Naive thymus-derived CD4-positive, alpha-beta T cell (primary cell): ENCODE measurements at regions not wholly inside any gene's neighbourhood (a gene's known extent, or its start where the extent isn't known, plus 50 kb on each side); places are given as distances from the start of the nearest gene placed in this dataset.

ENCODE experiments used
- ATAC-seq: fragments of 150-1000 bp; cut with Tn5 transposase; 2 replicates; pipeline ENCODE4 v1.10.0; 2021; ENCODE audit warnings: mild to moderate bottlenecking, moderate library complexity
- CTCF ChIA-PET: fragments of 350-600 bp; sonication (Branson Sonifier 250); formaldehyde crosslinking; loops from one replicate; lab custom pipeline; 2021; ENCODE audit warnings: antibody characterized with exemption; lab: Charles Lee
- POLR2A ChIA-PET: fragments of 350-600 bp; sonication (Branson Sonifier 250); formaldehyde crosslinking; loops from one replicate; lab custom pipeline; 2021; ENCODE audit warnings: antibody characterized with exemption, inconsistent platforms; lab: Charles Lee
- DNase-seq, 9 donors: peaks; one replicate each; pipeline versions ENCODE4 v3.0.0 to v3.0.0-alpha.2; 2020 to 2022; ENCODE audit warnings: mixed read lengths in 1 of 9
- H3K27ac ChIP-seq: one replicate; pipeline ENCODE4 v1.7.0; 2013; ENCODE audit warnings: mild to moderate bottlenecking, low read depth, low read length, moderate library complexity
- H3K27me3 ChIP-seq, 2 donors: one replicate each; pipeline ENCODE4 v1.7.0; 2013; ENCODE audit warnings: low read length in 2 of 2, mild to moderate bottlenecking in 2 of 2, moderate library complexity in 2 of 2; ENCODE audit not compliant: control insufficient read depth in 2 of 2, insufficient read depth in 2 of 2
- H3K36me3 ChIP-seq, 3 experiments: 1 replicate in 2 of 3; 2 replicates in 1 of 3; pipeline ENCODE4 v1.7.0; 2013; ENCODE audit warnings: low read length in 3 of 3, mild to moderate bottlenecking in 3 of 3, moderate library complexity in 1 of 3; ENCODE audit not compliant: insufficient read depth in 3 of 3, control insufficient read depth in 2 of 3
- H3K4me1 ChIP-seq, 2 donors: one replicate each; pipeline ENCODE4 v1.7.0; 2013; ENCODE audit warnings: low read length in 2 of 2, mild to moderate bottlenecking in 2 of 2, moderate library complexity in 1 of 2; ENCODE audit not compliant: control insufficient read depth in 2 of 2, insufficient read depth in 2 of 2
- H3K4me3 ChIP-seq: 2 replicates; pipeline ENCODE4 v1.7.0; 2013; ENCODE audit warnings: mild to moderate bottlenecking, low read length
- H3K9me3 ChIP-seq, 3 experiments: 1 replicate in 2 of 3; 2 replicates in 1 of 3; pipeline ENCODE4 v1.7.0; 2013; ENCODE audit warnings: low read length in 3 of 3; ENCODE audit not compliant: control insufficient read depth in 2 of 3
- H3K27ac Mint-ChIP-seq, 9 donors: one replicate each; pipeline ENCODE4 v1.8.0; 2020 to 2022; ENCODE audit warnings: mixed read lengths in 9 of 9, mild to moderate bottlenecking in 8 of 9, moderate library complexity in 5 of 9, inconsistent platforms in 2 of 9
- H3K27me3 Mint-ChIP-seq, 5 donors: one replicate each; pipeline ENCODE4 v1.8.0; 2021 to 2022; ENCODE audit warnings: mixed read lengths in 5 of 5, mild to moderate bottlenecking in 1 of 5
- H3K36me3 Mint-ChIP-seq, 5 donors: one replicate each; pipeline ENCODE4 v1.8.0; 2020 to 2022; ENCODE audit warnings: mixed read lengths in 5 of 5, mild to moderate bottlenecking in 3 of 5, inconsistent platforms in 1 of 5
- H3K4me1 Mint-ChIP-seq, 7 donors: one replicate each; pipeline ENCODE4 v1.8.0; 2020 to 2022; ENCODE audit warnings: mixed read lengths in 7 of 7, mild to moderate bottlenecking in 3 of 7, inconsistent platforms in 1 of 7
- H3K4me3 Mint-ChIP-seq, 10 donors: one replicate each; pipeline ENCODE4 v1.8.0; 2020 to 2022; ENCODE audit warnings: mild to moderate bottlenecking in 10 of 10, mixed read lengths in 10 of 10, moderate library complexity in 6 of 10, inconsistent platforms in 2 of 10
- H3K9me3 Mint-ChIP-seq, 11 donors: one replicate each; pipeline ENCODE4 v1.8.0; 2020 to 2022; ENCODE audit warnings: mixed read lengths in 11 of 11, mild to moderate bottlenecking in 4 of 11, inconsistent platforms in 1 of 11, moderate library complexity in 1 of 11
- intact Hi-C, 2 donors: fragments of 100-400 bp; cut with micrococcal nuclease; formaldehyde crosslinking; loops; one replicate each; pipeline ENCODE4 v1.15.1; 2023

GRCh38 chr18:40452599-40452998 lies 1502.4 kb upstream of the PIK3C3 start:
- ChIA-PET CTCF (no interaction called here), POLR2A (no interaction called here)
- Mint-ChIP-seq H3K27me3 (no peaks in the 10 kb centered on the region), H3K4me3 (no peak overlapping the region), H3K36me3 (peaks cover 0 to 6% (median 0%) of the 10 kb centered on the region in 5 donors), H3K9me3 (peaks cover 0 to 26% (median 7%) of the 10 kb centered on the region in 11 donors), H3K4me1 (peaks cover 0 to 2% (median 0%) of the 10 kb centered on the region in 7 donors), H3K27ac (no peak overlapping the region)
- H3K27me3 ChIP-seq, result no peaks in the 10 kb centered on the region
- H3K36me3 ChIP-seq, result no peaks in the 10 kb centered on the region
- no peak overlapping the region for H3K27ac ChIP-seq
- no peak overlapping the region for H3K4me3 ChIP-seq
- DNase-seq (no peak), ATAC-seq (no peak)
- no peaks in the 10 kb centered on the region for H3K4me1 ChIP-seq
- H3K9me3 ChIP-seq, result no peaks in the 10 kb centered on the region
- intact Hi-C loops, result no loop called here

GRCh38 chr18:40450751-40451150 lies 1504.3 kb upstream of the PIK3C3 start:
- Histone ChIP-seq H3K4me1 (no peaks in the 10 kb centered on the region), H3K9me3 (no peaks in the 10 kb centered on the region), H3K4me3 (no peak overlapping the region), H3K27ac (no peak overlapping the region), H3K27me3 (no peaks in the 10 kb centered on the region), H3K36me3 (no peaks in the 10 kb centered on the region)
- ATAC-seq (no peak), DNase-seq (no peak)
- Mint-ChIP-seq H3K36me3 (peaks cover 0 to 6% (median 0%) of the 10 kb centered on the region in 5 donors), H3K4me1 (peaks cover 0 to 2% (median 0%) of the 10 kb centered on the region in 7 donors), H3K27me3 (no peaks in the 10 kb centered on the region), H3K27ac (no peak overlapping the region), H3K9me3 (peaks cover 0 to 18% (median 6%) of the 10 kb centered on the region in 11 donors), H3K4me3 (no peak overlapping the region)
- intact Hi-C loops, result no loop called here
- ChIA-PET POLR2A (no interaction called here), CTCF (no interaction called here)

- POLR2A ChIA-PET, result no interaction called here
- no peak overlapping the region for H3K4me3 Mint-ChIP-seq
- CTCF ChIA-PET, result no interaction called here
Observed at GRCh38 chr18:40447820-40448219, 1507.2 kb upstream of the PIK3C3 start.

GRCh38 chr18:40440088-40440487 lies 1514.9 kb upstream of the PIK3C3 start:
- peaks cover 0 to 50% (median 5%) of the 10 kb centered on the region in 11 donors for H3K9me3 Mint-ChIP-seq
- H3K27ac Mint-ChIP-seq, result no peak overlapping the region
- no peaks in the 10 kb centered on the region for H3K27me3 ChIP-seq
- ChIA-PET POLR2A (no interaction called here), CTCF (no interaction called here)
- no peaks in the 10 kb centered on the region for H3K27me3 Mint-ChIP-seq
- no peaks in the 10 kb centered on the region for H3K9me3 ChIP-seq
- no peak overlapping the region for H3K27ac ChIP-seq
- DNase-seq (no peak), ATAC-seq (no peak)
- H3K4me3 ChIP-seq, result no peak overlapping the region
- no peaks in the 10 kb centered on the region for H3K4me1 Mint-ChIP-seq
- H3K36me3 ChIP-seq, result no peaks in the 10 kb centered on the region
- no peak overlapping the region for H3K4me3 Mint-ChIP-seq
- intact Hi-C loops, result no loop called here
- H3K4me1 ChIP-seq, result no peaks in the 10 kb centered on the region
- no peaks in the 10 kb centered on the region for H3K36me3 Mint-ChIP-seq

More at GRCh38 chr18:40447820-40448219, 1507.2 kb upstream of the PIK3C3 start:
- no peaks in the 10 kb centered on the region for H3K36me3 Mint-ChIP-seq
- H3K27me3 Mint-ChIP-seq, result no peaks in the 10 kb centered on the region
- Histone ChIP-seq H3K4me1 (no peaks in the 10 kb centered on the region), H3K9me3 (no peaks in the 10 kb centered on the region), H3K27me3 (no peaks in the 10 kb centered on the region), H3K36me3 (no peaks in the 10 kb centered on the region), H3K27ac (no peak overlapping the region), H3K4me3 (no peak overlapping the region)
- H3K4me1 Mint-ChIP-seq, result no peaks in the 10 kb centered on the region
- ATAC-seq, result no peak
- H3K9me3 Mint-ChIP-seq, result peaks cover 0 to 27% (median 3%) of the 10 kb centered on the region in 11 donors
- DNase-seq, result no peak
- intact Hi-C loops, result no loop called here
- no peak overlapping the region for H3K27ac Mint-ChIP-seq

- H3K27me3 Mint-ChIP-seq, result no peaks in the 10 kb centered on the region
- intact Hi-C loops, result no loop called here
- no peak for DNase-seq
- Histone ChIP-seq H3K9me3 (no peaks in the 10 kb centered on the region), H3K36me3 (no peaks in the 10 kb centered on the region), H3K27ac (no peak overlapping the region), H3K4me1 (no peaks in the 10 kb centered on the region), H3K27me3 (no peaks in the 10 kb centered on the region), H3K4me3 (no peak overlapping the region)
- no peak overlapping the region for H3K27ac Mint-ChIP-seq
- no peak overlapping the region for H3K4me3 Mint-ChIP-seq
- no peaks in the 10 kb centered on the region for H3K4me1 Mint-ChIP-seq
- peaks cover 0 to 34% (median 3%) of the 10 kb centered on the region in 11 donors for H3K9me3 Mint-ChIP-seq
- CTCF ChIA-PET, result interaction anchor here (0.9 kb wide), 1 partner anchor 241 kb away, joined by 3 read pairs; no protein-coding TSS in a partner anchor
- no peaks in the 10 kb centered on the region for H3K36me3 Mint-ChIP-seq
- POLR2A ChIA-PET, result interaction anchor here (0.5 kb wide), 1 partner anchor 82 kb away, joined by 3 read pairs; no protein-coding TSS in a partner anchor
- ATAC-seq, result no peak
Observed at GRCh38 chr18:40437517-40437916, 1517.5 kb upstream of the PIK3C3 start.

- peaks cover 0 to 30% (median 4%) of the 10 kb centered on the region in 11 donors for H3K9me3 Mint-ChIP-seq
- no peaks in the 10 kb centered on the region for H3K27me3 ChIP-seq
- H3K4me3 ChIP-seq, result no peak overlapping the region
- no peaks in the 10 kb centered on the region for H3K27me3 Mint-ChIP-seq
- POLR2A ChIA-PET, result no interaction called here
- H3K36me3 ChIP-seq, result no peaks in the 10 kb centered on the region
- DNase-seq, result no peak
- H3K4me1 ChIP-seq, result no peaks in the 10 kb centered on the region
- intact Hi-C loops, result no loop called here
- no peak overlapping the region for H3K27ac ChIP-seq
- ATAC-seq, result no peak
- H3K4me1 Mint-ChIP-seq, result no peaks in the 10 kb centered on the region
- no peaks in the 10 kb centered on the region for H3K36me3 Mint-ChIP-seq
- H3K9me3 ChIP-seq, result no peaks in the 10 kb centered on the region
- CTCF ChIA-PET, result no interaction called here
- H3K4me3 Mint-ChIP-seq, result no peak overlapping the region
- H3K27ac Mint-ChIP-seq, result no peak overlapping the region
Observed at GRCh38 chr18:40431071-40431985, 1523.7 kb upstream of the PIK3C3 start.

GRCh38 chr18:40423291-40423690 lies 1531.7 kb upstream of the PIK3C3 start:
- CTCF ChIA-PET, result no interaction called here
- Histone ChIP-seq H3K36me3 (no peaks in the 10 kb centered on the region), H3K4me1 (no peaks in the 10 kb centered on the region), H3K9me3 (no peaks in the 10 kb centered on the region), H3K27ac (no peak overlapping the region), H3K27me3 (no peaks in the 10 kb centered on the region), H3K4me3 (no peak overlapping the region)
- DNase-seq (no peak), ATAC-seq (no peak)
- POLR2A ChIA-PET, result no interaction called here
- Mint-ChIP-seq H3K36me3 (no peaks in the 10 kb centered on the region), H3K9me3 (peaks cover 0 to 20% (median 6%) of the 10 kb centered on the region in 11 donors), H3K4me1 (no peaks in the 10 kb centered on the region), H3K4me3 (no peak overlapping the region), H3K27ac (no peak overlapping the region), H3K27me3 (no peaks in the 10 kb centered on the region)
- intact Hi-C loops, result no loop called here
